HepG2 (cell line): ENCODE measurements at regions not wholly inside any gene's neighbourhood (a gene's known extent, or its start where the extent isn't known, plus 50 kb on each side); places are given as distances from the start of the nearest gene placed in this dataset.

ENCODE experiments used
- ATAC-seq: fragments of 200-7000 bp; cut with Tn5 transposase; 3 replicates; pipeline ENCODE4 v1.9.1; 2020; ENCODE audit warnings: mild to moderate bottlenecking, moderate library complexity
- BruUV-seq: library from RNA; stranded (reverse); fragments of 400-500 nt; replicated peaks from 2 replicates; lab custom pipeline; 2021; lab: Mats Ljungman, UMichigan
- CTCF ChIA-PET: fragments of 300-600 bp; formaldehyde crosslinking; extraction: SDS; loops from one replicate; lab custom pipeline; 2021; ENCODE audit warnings: low total read pairs, inconsistent platforms, low intra/inter-chr PET ratio; lab: Yijun Ruan, JAX
- POLR2A ChIA-PET: fragments of 350-600 bp; sonication (Branson Sonifier 250); formaldehyde crosslinking; loops from one replicate; lab custom pipeline; 2020; ENCODE audit warnings: antibody characterized with exemption, inconsistent platforms; lab: Yijun Ruan, JAX
- DNase-seq: peaks from one replicate; pipeline ENCODE4 v3.0.0-alpha.2; 2015; ENCODE audit warnings: low spot score
- FAIRE-seq: peaks from 3 replicates; lab custom pipeline; 2011; peaks lifted over from hg19 to GRCh38; lab: Jason Lieb, UNC
- H2AFZ ChIP-seq: one replicate; pipeline ENCODE4 v1.6.1; 2011; ENCODE audit warnings: low read length, inconsistent platforms
- H3K27ac ChIP-seq: fragments of 300-600 bp; 3 replicates; pipeline ENCODE4 v1.8.0; 2011; ENCODE audit warnings: mixed run types, mild to moderate bottlenecking, mixed read lengths, low read length, inconsistent platforms; ENCODE audit not compliant: insufficient read depth; ENCODE audit errors: extremely low read length
- H3K27me3 ChIP-seq, 2 experiments: fragments of 200-600 bp in 1 of 2; 2 replicates in 1 of 2; 3 replicates in 1 of 2; pipeline versions ENCODE4 v1.6.0 to v1.8.0; 2011; ENCODE audit warnings: low read length in 2 of 2, mild to moderate bottlenecking in 2 of 2, moderate library complexity in 2 of 2, inconsistent platforms in 1 of 2; ENCODE audit not compliant: insufficient read depth in 2 of 2, control insufficient read depth in 1 of 2
- H3K36me3 ChIP-seq, 2 experiments: fragments of 200-600 bp in 1 of 2; replicated peaks in 1 of 2; 2 replicates in 1 of 2; 3 replicates in 1 of 2; pipeline versions ENCODE4 v1.5.1 to v1.8.0; 2011; ENCODE audit warnings: low read length in 2 of 2, inconsistent platforms in 1 of 2; ENCODE audit not compliant: insufficient read depth in 2 of 2, control insufficient read depth in 1 of 2
- H3K4me1 ChIP-seq: 2 replicates; pipeline ENCODE4 v1.5.1; 2012; ENCODE audit warnings: low read length, inconsistent platforms; ENCODE audit not compliant: insufficient read depth
- H3K4me2 ChIP-seq: 2 replicates; pipeline ENCODE4 v1.6.0; 2011; ENCODE audit warnings: low read depth, low read length, inconsistent platforms
- H3K4me3 ChIP-seq, 3 experiments: fragments of 200-600 bp in 1 of 3; sonication (generic), shearing (Covaris generic) in 1 of 3; replicated peaks in 1 of 3; 2 replicates each; pipeline ENCODE4 v1.5.1; 2011 to 2016; ENCODE audit warnings: low read length in 3 of 3, inconsistent platforms in 2 of 3, low read depth in 2 of 3, mild to moderate bottlenecking in 2 of 3, control low read depth in 1 of 3, mixed read lengths in 1 of 3; ENCODE audit not compliant: insufficient read depth in 1 of 3
- H3K79me2 ChIP-seq: one replicate; pipeline ENCODE4 v1.6.1; 2011; ENCODE audit warnings: low read length, inconsistent platforms; ENCODE audit not compliant: insufficient read depth
- H3K9ac ChIP-seq: 2 replicates; pipeline ENCODE4 v1.6.0; 2011; ENCODE audit warnings: mild to moderate bottlenecking, low read depth, low read length, inconsistent platforms; ENCODE audit not compliant: insufficient read depth
- H3K9me3 ChIP-seq: 2 replicates; pipeline ENCODE4 v1.5.1; 2012; ENCODE audit warnings: mild to moderate bottlenecking, low read length
- H4K20me1 ChIP-seq: 2 replicates; pipeline ENCODE4 v1.6.0; 2011; ENCODE audit warnings: inconsistent platforms, mild to moderate bottlenecking, low read length, moderate library complexity; ENCODE audit not compliant: insufficient read depth
- HES4 ChIP-seq: sonication (generic); formaldehyde crosslinking; IDR thresholded peaks from 2 replicates; pipeline ENCODE4 v1.9.0; 2021; ENCODE audit warnings: mild to moderate bottlenecking, missing genetic modification reagents, borderline replicate concordance
- IKZF5 ChIP-seq: IDR thresholded peaks from 2 replicates; pipeline ENCODE4 v1.6.1; 2018; ENCODE audit warnings: missing genetic modification reagents, mild to moderate bottlenecking, missing compliant biosample characterization
- NR0B2 ChIP-seq: sonication (generic); formaldehyde crosslinking; IDR thresholded peaks from 2 replicates; pipeline ENCODE4 v1.4.0; 2020; ENCODE audit warnings: mild to moderate bottlenecking, missing genetic modification reagents
- SALL2 ChIP-seq: sonication (generic); formaldehyde crosslinking; IDR thresholded peaks from 2 replicates; pipeline ENCODE4 v1.8.1; 2023; ENCODE audit warnings: mild to moderate bottlenecking, missing genetic modification reagents, inconsistent platforms
- SPEN ChIP-seq: sonication (generic); formaldehyde crosslinking; IDR thresholded peaks from 2 replicates; pipeline ENCODE4 v1.5.1; 2020; ENCODE audit warnings: low read depth, mild to moderate bottlenecking, missing genetic modification reagents
- ZBTB1 ChIP-seq: sonication (generic); formaldehyde crosslinking; IDR thresholded peaks from 2 replicates; pipeline ENCODE4 v1.4.0; 2020; ENCODE audit warnings: missing genetic modification reagents, borderline replicate concordance
- ZNF354B ChIP-seq: sonication (generic); formaldehyde crosslinking; IDR thresholded peaks from 2 replicates; pipeline ENCODE4 v1.8.0; 2022; ENCODE audit warnings: mild to moderate bottlenecking, missing genetic modification reagents
- ZNF362 ChIP-seq: sonication (generic); formaldehyde crosslinking; IDR thresholded peaks from 2 replicates; pipeline ENCODE4 v1.4.0; 2020; ENCODE audit warnings: missing genetic modification reagents, mild to moderate bottlenecking, borderline replicate concordance
- ZNF574 ChIP-seq: sonication (generic); formaldehyde crosslinking; IDR thresholded peaks from 2 replicates; pipeline ENCODE4 v1.4.0; 2020; ENCODE audit warnings: missing genetic modification reagents
- WGBS: methylation state at CpG from one replicate; pipeline ENCODE4 v1.1.6; 2017; ENCODE audit warnings: low lambda C conversion rate; 5-methylcytosine and 5-hydroxymethylcytosine counted together
- in situ Hi-C: cut with HindIII; loops from 2 replicates; pipeline ENCODE4 v1.10.0; 2017; ENCODE audit warnings: low pct_unique_long_range_greater_than_20kb; ENCODE audit not compliant: extremely low pct_ligation_motif_present
- intact Hi-C: fragments of 100-400 bp; cut with micrococcal nuclease; formaldehyde crosslinking; loops from one replicate; pipeline ENCODE4 v1.10.0; 2022; ENCODE audit not compliant: unreplicated experiment
- TF ChIP-seq, protein P1 (sequence below): sonication (generic); formaldehyde crosslinking; IDR thresholded peaks from 2 replicates; pipeline ENCODE4 v1.8.0; 2022; ENCODE audit warnings: missing genetic modification reagents, mild to moderate bottlenecking, inconsistent platforms, borderline replicate concordance
- TF ChIP-seq, protein P2 (sequence below): sonication (generic); formaldehyde crosslinking; IDR thresholded peaks from 2 replicates; pipeline ENCODE4 v1.5.0; 2020; ENCODE audit warnings: missing genetic modification reagents

DNA sequence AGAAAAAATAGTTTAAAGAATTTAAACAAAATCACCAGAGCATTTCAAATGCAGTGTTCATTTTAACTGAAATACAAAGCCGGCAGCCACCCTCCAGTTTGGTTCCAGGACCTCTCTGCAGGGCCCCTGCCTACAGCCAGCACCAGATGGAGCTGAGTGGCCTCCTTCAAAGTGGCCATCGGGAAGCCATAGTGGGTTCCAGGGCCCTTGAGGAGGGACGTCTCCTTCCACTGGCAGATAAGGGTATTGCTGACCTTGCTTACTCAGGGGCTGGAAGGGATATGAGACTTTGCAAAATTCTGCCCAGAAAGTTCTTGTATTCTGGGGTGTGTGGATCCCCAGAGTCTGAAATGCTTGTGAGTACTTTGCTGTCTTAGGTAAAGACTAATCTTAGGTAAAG is 205.2 kb upstream of the APCDD1 start:
- H3K4me2 ChIP-seq, result no peak overlapping the region
- H4K20me1 ChIP-seq, result no peaks in the 10 kb centered on the region
- CTCF ChIA-PET, result no interaction called here
- no peak overlapping the region for H3K9ac ChIP-seq
- BruUV-seq, result no TSS peak
- no peaks in the 10 kb centered on the region for H3K36me3 ChIP-seq
- 42% methylated on average over 3 of the region's 3 CpGs for whole genome bisulfite sequencing
- POLR2A ChIA-PET, result no interaction called here
- intact Hi-C loops, result no loop called here
- ATAC-seq, result no peak
- TF ChIP-seq ZBTB1 (CRISPR knock-in tag), result no peak
- TF ChIP-seq, protein P1, sequence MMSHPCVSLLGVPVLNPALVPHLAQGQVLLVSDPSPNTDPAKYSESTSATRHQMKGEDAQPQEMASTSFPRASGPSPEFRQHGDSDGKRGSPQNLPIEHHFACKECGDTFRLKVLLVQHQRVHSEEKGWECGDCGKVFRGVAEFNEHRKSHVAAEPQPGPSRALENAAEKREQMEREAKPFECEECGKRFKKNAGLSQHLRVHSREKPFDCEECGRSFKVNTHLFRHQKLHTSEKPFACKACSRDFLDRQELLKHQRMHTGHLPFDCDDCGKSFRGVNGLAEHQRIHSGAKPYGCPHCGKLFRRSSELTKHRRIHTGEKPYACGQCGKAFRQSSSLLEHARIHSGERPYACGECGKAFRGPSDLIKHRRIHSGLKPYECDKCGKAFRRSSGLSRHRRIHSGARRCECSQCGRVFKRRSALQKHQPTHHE (CRISPR knock-in tag), result no peak
- no peak for TF ChIP-seq ZNF574 (CRISPR knock-in tag)
- no peak for TF ChIP-seq SPEN (CRISPR knock-in tag)
- no peak for TF ChIP-seq IKZF5 (CRISPR knock-in tag)
- no peak for TF ChIP-seq ZNF362 (CRISPR knock-in tag)
- no peak for TF ChIP-seq ZNF354B (CRISPR knock-in tag)
- no peak for TF ChIP-seq HES4 (CRISPR knock-in tag)
- no peak for TF ChIP-seq SALL2 (CRISPR knock-in tag)
- TF ChIP-seq NR0B2 (CRISPR knock-in tag), result no peak
- TF ChIP-seq, protein P2, sequence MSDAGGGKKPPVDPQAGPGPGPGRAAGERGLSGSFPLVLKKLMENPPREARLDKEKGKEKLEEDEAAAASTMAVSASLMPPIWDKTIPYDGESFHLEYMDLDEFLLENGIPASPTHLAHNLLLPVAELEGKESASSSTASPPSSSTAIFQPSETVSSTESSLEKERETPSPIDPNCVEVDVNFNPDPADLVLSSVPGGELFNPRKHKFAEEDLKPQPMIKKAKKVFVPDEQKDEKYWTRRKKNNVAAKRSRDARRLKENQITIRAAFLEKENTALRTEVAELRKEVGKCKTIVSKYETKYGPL (CRISPR knock-in tag), result no peak
- no peak for FAIRE-seq
- H3K9me3 ChIP-seq, result no peaks in the 10 kb centered on the region
- H3K27me3 ChIP-seq, result peaks cover 1 to 9% of the 10 kb centered on the region in 2 experiments; a peak in 2 of 5 replicates
- in situ Hi-C loops, result no loop called here
- H2AFZ ChIP-seq, result no peak overlapping the region
- no peaks in the 10 kb centered on the region for H3K79me2 ChIP-seq
- no peaks in the 10 kb centered on the region for H3K4me1 ChIP-seq
- DNase-seq, result no peak
- no peak overlapping the region for H3K27ac ChIP-seq
- H3K4me3 ChIP-seq, result no peak overlapping the region
